Tibial nerve (tissue), 4 donors: ENCODE measurements at regions not wholly inside any gene's neighbourhood (a gene's known extent, or its start where the extent isn't known, plus 50 kb on each side); places are given as distances from the start of the nearest gene placed in this dataset.

Source experiments
- CTCF ChIP-seq, 5 experiments: fragments of 200-600 bp in 3 of 5; fragments of 450-650 bp in 2 of 5; sonication (generic) in 3 of 5; IDR thresholded peaks; one replicate each; pipeline ENCODE4 v1.5.1; 2016 to 2019; ENCODE audit warnings: antibody characterized with exemption in 5 of 5, mild to moderate bottlenecking in 3 of 5, moderate library complexity in 2 of 5
- EP300 ChIP-seq, 2 donors: sonication (generic); formaldehyde crosslinking; IDR thresholded peaks; one replicate each; pipeline ENCODE4 v1.6.1; 2017; ENCODE audit warnings: antibody characterized with exemption in 2 of 2, mild to moderate bottlenecking in 1 of 2

DNA sequence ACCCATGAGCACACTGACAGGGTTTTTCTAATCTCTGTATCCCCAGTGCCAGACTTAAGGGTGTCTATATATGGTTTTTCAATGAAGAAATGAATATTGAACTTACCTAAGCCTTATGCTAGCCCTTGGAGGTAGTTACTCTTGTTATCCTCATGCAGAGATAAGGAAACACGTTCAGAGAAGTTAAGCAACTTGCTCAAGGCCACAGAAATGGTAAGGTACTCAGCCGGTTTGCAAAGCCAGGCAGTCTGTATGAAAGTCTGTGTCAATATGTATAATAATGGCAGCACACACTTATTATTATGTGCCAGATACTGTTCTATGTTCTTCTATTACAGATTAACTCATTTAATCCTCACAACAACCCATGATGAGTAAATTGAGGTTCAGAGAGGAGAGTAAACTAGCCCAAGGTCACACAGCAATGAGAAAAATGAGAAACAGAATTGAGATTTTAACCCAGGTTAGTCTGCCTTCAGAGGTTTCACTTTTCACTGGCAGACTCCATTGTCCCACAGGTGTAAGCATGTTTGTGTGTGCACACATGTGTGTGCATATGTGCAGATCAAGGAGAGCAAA lies 54.6 kb upstream of the CSF3R start:
- TF ChIP-seq CTCF (IDR thresholded peaks at IDR 0.05), result no peak
- no peak for TF ChIP-seq EP300 (IDR thresholded peaks at IDR 0.05)
